ENCODE measurements at regions not wholly inside any gene's neighbourhood (a gene's known extent, or its start where the extent isn't known, plus 50 kb on each side); places are given as distances from the start of the nearest gene placed in this dataset.

GRCh38 chr1:172972258-172972657 lies 78.5 kb downstream of the TNFSF18 start:
- no peak for TF ChIP-seq CTCF (IDR thresholded peaks at IDR 0.05)
- TF ChIP-seq POLR2A (IDR thresholded peaks at IDR 0.05) = no peak
- TF ChIP-seq POLR2AphosphoS5 (IDR thresholded peaks at IDR 0.05) = no peak

Data from breast epithelium (tissue), 3 donors.